Stimulated activated CD4-positive, alpha-beta T cell treated with anti-CD3 and anti-CD28 coated beads, Interleukin-12 subunit alpha, Interleukin-12 subunit beta, amount 100 ng/mL, for 4 hours (primary cell): ENCODE measurements at regions not wholly inside any gene's neighbourhood (a gene's known extent, or its start where the extent isn't known, plus 50 kb on each side); places are given as distances from the start of the nearest gene placed in this dataset.

Experiments used
- DNase-seq: peaks from one replicate; pipeline ENCODE4 v3.0.0-alpha.2; 2020

GRCh38 chr15:31925541-31925940 is 104.8 kb upstream of the CHRNA7 start:
- DNase-seq = no peak

DNA sequence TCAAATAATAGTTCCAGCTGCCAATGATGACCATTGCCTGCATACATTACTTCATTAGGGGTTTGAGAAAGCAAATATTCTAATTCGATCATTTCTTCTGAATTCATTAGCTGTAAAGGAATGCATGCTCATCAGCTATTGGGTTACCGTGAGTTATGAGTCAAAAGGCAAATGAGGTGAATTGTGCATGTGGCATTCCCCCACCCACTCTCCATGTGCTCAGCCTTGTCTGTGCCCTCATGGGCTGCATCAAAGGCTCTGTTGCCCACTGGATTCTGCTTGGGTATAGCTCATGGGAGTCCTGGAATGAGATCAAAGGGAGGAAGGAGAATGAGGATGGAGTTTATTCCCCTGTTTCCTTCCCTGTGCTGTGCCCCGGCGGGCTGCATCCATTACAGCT is 99.3 kb upstream of the CHRNA7 start:
- DNase-seq = peak; percentile 25

GRCh38 chr15:31932576-31932975 is 97.7 kb upstream of the CHRNA7 start:
- DNase-seq = no peak

- no peak for DNase-seq
Measured at GRCh38 chr15:31934821-31935220, 95.5 kb upstream of the CHRNA7 start.

DNA sequence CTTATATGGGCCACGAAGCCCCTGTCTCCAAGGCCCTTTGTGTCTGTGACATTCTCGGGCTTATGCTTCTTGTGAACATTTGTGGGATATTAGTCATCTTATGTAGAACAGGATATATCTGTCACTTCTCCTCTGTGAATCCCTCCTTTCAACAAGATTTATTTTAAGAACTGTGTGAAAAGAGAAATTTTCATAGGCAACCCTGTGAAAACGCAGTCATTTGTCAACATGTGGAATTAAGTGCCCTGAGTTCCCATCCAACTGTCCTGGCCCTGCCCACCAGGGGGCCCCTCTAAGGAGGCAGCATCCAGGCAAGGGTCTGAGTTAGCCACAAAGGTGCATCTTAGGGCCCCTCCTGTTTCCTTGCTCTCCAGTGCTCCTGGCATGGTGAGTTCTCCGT is 76.8 kb upstream of the CHRNA7 start:
- no peak for DNase-seq

DNA sequence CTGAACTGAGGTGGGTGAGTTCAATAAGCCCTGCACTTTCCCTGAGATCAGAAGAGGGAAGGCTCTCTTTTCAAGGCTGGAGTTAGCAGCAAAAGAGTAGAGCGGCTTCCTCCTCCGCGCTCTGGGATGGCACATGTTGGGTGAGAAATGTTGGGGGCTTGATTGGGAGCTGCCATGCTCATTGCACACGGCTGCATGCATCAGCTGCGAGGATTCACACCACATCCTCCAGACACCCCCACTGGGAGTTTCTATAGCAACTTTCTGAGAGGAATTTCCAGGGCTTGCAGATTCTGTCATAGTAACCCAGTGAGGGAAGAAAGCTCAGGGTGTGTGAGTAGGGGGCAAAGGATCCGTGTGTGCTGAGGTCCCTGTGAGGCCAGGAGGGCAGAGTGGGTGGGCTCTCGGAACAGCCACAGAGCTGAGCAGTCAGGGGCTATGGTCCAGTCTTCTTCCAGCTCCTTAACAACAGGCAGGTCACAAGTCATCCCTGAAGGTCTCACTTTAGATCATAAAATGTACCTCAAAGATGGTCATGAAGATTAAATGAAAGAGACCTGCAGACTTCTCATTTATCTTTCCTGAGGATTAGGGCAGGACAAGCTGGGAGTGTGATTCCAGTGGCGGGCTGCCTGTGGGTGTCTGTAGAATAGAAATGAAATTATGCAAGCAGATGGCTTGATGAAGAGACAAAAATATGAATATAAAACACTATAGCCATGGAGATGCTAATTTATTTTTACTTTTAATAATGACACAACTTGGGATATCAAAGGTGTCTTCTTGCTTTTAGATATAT is 75.7 kb upstream of the CHRNA7 start:
- no peak for DNase-seq

DNA sequence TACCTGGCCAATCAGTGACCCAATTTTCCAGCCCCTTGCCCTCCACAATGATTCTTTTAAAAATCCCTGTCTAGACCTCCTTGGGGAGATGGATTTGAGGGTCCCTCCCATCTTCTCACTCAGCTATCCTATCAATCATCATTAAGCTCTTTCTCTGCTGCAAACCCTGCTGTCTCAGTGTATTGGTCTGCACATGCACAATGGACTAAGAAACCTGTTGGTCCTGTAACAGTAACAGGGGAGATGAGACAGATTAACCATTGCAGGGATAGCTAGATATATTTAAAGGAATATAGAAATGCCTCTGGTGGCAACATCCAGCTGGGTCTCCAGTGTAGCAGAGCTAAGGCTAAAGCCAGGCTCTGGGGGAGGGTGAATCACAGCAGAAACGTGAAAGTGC is 74.6 kb upstream of the CHRNA7 start:
- DNase-seq = no peak

DNA sequence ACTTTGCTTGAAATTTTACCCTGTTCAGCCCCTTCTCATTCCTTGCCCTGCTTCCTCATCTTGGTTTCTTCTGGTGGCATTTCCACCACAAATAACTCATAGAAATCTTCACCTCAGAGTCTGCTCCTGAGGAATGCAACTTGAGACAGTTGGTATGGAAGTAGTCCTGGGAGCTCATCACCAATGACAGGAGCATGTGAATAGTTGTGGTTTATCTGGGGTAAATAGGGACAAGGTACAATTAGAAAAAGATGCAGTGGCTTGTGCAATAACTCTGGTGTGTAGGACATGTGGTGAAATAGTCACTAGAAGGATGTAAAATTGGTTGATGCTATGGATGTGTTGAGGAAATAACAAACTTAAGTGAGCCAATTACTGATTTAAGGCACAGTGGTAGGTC is 72.7 kb upstream of the CHRNA7 start:
- DNase-seq = no peak

GRCh38 chr15:31964586-31965307 is 65.6 kb upstream of the CHRNA7 start:
- no peak for DNase-seq

- no peak for DNase-seq
Measured at GRCh38 chr15:31970007-31970406, 60.3 kb upstream of the CHRNA7 start.

- no peak for DNase-seq
Measured at GRCh38 chr15:31973197-31973596, 57.1 kb upstream of the CHRNA7 start.

- no peak for DNase-seq
Measured at GRCh38 chr15:31974154-31974794, 56.0 kb upstream of the CHRNA7 start.

GRCh38 chr15:31974855-31975829 is 55.2 kb upstream of the CHRNA7 start:
- no peak for DNase-seq

DNA sequence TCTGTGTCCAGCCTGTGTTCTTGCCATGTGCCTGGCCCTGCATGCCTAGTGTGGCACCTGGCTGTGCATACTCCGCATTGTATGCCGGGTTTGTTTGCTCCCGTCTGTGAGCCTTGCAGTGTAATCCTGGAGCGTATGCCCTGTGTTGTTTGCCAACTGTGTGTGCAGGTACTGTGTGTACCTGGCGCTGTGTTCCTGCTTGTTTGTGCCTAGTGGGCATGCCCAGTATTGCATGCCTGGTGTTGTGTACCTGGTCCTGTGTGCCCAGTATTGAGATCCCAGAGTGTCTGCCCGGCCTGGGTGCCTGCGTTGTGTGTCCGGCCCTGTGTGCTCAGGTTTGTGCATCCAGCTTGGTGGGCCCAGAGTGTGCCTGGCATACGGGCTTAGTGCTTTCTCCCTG is 54.5 kb upstream of the CHRNA7 start:
- no peak for DNase-seq

DNA sequence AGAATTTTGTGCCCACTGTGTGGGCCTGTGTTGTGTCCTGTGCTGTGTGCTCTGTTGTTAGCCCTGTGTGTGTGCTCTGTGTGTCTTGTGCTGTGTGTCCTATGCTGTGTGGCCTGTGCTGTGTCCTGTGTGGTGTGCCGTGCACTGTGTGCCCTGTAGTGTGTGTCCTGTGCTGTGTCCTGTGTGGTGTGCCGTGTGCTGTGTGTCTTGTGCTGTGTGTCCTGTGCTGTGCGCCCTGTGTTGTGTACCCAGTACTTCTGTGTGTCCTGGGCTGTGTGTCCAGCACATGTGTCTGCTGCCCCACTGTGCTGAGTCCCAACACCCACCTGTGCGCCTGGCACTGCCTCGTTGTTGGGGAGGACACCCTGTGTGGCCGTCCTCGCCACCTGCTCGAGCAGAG is 53.2 kb upstream of the CHRNA7 start:
- no peak for DNase-seq

DNA sequence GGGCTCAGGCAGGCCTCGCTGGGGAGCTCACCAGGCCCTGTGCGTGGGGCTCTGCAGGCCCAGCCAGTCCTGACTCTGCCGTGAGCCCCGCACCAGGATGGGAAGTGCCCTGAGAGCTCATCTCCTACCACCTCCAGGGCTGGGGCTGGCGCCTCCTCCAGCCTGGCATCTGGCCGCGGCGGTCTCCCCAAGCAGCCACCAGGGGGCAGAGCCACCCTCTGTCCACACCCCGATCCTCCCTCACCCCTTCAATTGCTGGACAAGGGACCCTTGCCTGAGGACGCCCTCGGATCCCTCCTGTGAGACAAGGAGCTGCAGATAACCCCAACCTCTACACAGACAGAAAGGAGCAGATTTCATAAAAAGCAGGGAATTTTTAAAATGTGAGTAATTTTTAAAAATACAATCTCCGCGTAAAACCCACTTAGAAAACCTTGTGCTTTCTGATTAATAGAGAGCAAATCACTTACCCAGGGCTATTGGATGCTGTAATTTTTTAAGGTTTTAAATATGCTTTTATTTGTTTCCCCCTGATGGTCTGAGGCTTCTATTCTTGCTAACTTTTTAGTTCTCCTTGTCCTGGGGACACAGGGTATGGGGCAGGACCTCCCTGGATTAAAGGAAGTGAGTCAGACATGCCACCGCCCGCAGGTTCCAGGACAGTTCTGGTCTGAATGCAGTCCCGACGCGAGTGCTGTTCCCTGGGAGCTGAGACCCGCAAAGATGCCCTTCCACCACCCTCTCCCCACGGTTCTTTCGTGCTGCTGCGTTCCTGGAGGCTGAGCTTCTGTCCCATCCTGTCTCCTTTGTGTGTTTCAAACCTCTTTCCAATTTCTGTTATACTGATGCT is 52.3 kb upstream of the CHRNA7 start:
- DNase-seq = peak; percentile 55
